SU-DHL-6 (cell line): ENCODE measurements at regions not wholly inside any gene's neighbourhood (a gene's known extent, or its start where the extent isn't known, plus 50 kb on each side); places are given as distances from the start of the nearest gene placed in this dataset.

ENCODE experiments used
- H2AFZ ChIP-seq: fragments of 200-600 bp; sonication (generic); 2 replicates; pipeline ENCODE4 v1.6.1; 2014; ENCODE audit warnings: low read depth, mild to moderate bottlenecking, moderate library complexity, mixed read lengths, antibody characterized with exemption, low read length; ENCODE audit not compliant: severe bottlenecking
- H3F3A ChIP-seq: fragments of 200-600 bp; shearing (Covaris generic); 2 replicates; pipeline ENCODE4 v1.6.0; 2016; ENCODE audit warnings: antibody characterized with exemption, mild to moderate bottlenecking; ENCODE audit not compliant: insufficient read depth
- H3K27ac ChIP-seq: fragments of 200-600 bp; sonication (generic); 2 replicates; pipeline ENCODE4 v1.5.1; 2016; ENCODE audit warnings: low read depth, mild to moderate bottlenecking, low read length, moderate library complexity, mixed read lengths
- H3K27me3 ChIP-seq: fragments of 200-600 bp; sonication (generic), shearing (Covaris generic); 2 replicates; pipeline ENCODE4 v1.6.0; 2014; ENCODE audit warnings: mild to moderate bottlenecking, low read length
- H3K36me3 ChIP-seq: fragments of 200-600 bp; sonication (generic); 2 replicates; pipeline ENCODE4 v1.6.1; 2014; ENCODE audit warnings: mild to moderate bottlenecking, low read length, mixed read lengths
- H3K4me2 ChIP-seq: fragments of 300-600, 200-600 bp; shearing (Covaris generic), sonication (generic); 2 replicates; pipeline ENCODE4 v1.6.0; 2014; ENCODE audit warnings: low read length, low read depth, mild to moderate bottlenecking; ENCODE audit not compliant: poor library complexity, severe bottlenecking
- H3K4me3 ChIP-seq: fragments of 200-600 bp; sonication (generic); 2 replicates; pipeline ENCODE4 v1.5.1; 2014; ENCODE audit warnings: antibody characterized with exemption, low read length, mild to moderate bottlenecking, mixed read lengths; ENCODE audit not compliant: insufficient read depth, poor library complexity, severe bottlenecking
- H3K79me2 ChIP-seq: fragments of 200-600 bp; sonication (generic); 2 replicates; pipeline ENCODE4 v1.6.1; 2014; ENCODE audit warnings: mild to moderate bottlenecking, low read length, moderate library complexity; ENCODE audit not compliant: insufficient read depth
- H3K9ac ChIP-seq: fragments of 200-600 bp; sonication (generic); 2 replicates; pipeline ENCODE4 v1.7.0; 2014; ENCODE audit warnings: mild to moderate bottlenecking, low read length
- H3K9me2 ChIP-seq: fragments of 200-600 bp; sonication (generic); replicated peaks from 2 replicates; pipeline ENCODE4 v1.6.1; 2014; ENCODE audit warnings: low read length; ENCODE audit not compliant: insufficient read depth
- H3K9me3 ChIP-seq: fragments of 200-600 bp; sonication (generic); 2 replicates; pipeline ENCODE4 v1.6.1; 2014; ENCODE audit warnings: low read length, mixed read lengths; ENCODE audit not compliant: insufficient read depth
- H4K20me1 ChIP-seq: fragments of 200-600 bp; sonication (generic); 2 replicates; pipeline ENCODE4 v1.6.1; 2014; ENCODE audit warnings: low read depth, mild to moderate bottlenecking, antibody characterized with exemption, low read length, moderate library complexity, mixed read lengths
- EZH2phosphoT487 ChIP-seq: fragments of 200-600 bp; sonication (generic), shearing (Covaris generic); conservative IDR thresholded peaks from 2 replicates; pipeline ENCODE4 v1.6.1; 2018; ENCODE audit warnings: mild to moderate bottlenecking, antibody characterized with exemption, low read length, moderate library complexity, mixed read lengths
- TF ChIP-seq, protein P1 (sequence below): fragments of 200-600 bp; sonication (generic); IDR thresholded peaks from one replicate; pipeline ENCODE4 v1.5.1; 2017; ENCODE audit warnings: antibody characterized with exemption, mild to moderate bottlenecking, low read length, moderate library complexity; ENCODE audit not compliant: insufficient read depth, poor library complexity, severe bottlenecking

DNA sequence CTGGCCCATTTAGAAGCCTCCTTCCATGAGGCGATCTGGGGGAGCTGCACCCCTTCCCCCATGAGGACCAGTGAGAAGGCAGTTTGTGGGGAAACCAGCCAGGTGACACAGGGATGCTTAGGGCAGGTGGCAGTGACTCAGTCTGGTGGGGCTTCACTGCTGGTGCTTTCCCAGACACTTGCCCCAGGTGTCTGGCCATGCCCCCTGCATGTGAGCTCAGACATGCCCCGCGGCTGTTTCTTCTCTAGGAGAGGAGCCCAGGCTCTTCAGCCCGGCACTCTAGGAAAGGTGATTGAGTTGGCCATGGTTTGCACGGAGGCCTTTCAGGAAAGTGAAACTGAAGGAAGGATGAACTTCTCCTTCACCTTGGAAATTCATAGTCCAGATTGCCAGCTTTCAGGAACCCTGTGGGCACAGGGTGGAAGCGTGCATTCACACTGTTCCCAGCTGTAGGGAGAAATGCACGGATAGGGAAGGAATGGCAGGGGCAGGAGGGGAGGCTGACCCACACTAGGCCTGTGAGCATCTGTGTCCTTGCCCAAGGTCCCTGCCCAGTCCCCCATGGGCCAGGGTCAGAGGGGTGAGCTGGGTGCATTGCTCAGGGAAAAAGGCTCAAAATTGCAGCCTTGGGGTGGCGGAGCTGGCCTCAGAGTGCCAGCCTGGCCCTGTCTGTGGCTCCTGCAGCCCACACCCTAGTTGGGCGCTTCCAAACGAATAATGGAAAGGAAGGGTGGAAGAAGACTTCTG is 359.1 kb downstream of the GLRX3 start:
- Histone ChIP-seq H3K79me2 (no peaks in the 10 kb centered on the region), H3K27ac (no peak overlapping the region), H3F3A (no peaks in the 10 kb centered on the region), H3K9me2 (no peaks in the 10 kb centered on the region), H3K4me3 (no peak overlapping the region), H4K20me1 (no peaks in the 10 kb centered on the region), H2AFZ (no peak overlapping the region), H3K36me3 (no peaks in the 10 kb centered on the region), H3K27me3 (no peaks in the 10 kb centered on the region), H3K4me2 (no peak overlapping the region), H3K9ac (no peak overlapping the region), H3K9me3 (no peaks in the 10 kb centered on the region)
- no peak for TF ChIP-seq EZH2phosphoT487
- TF ChIP-seq, protein P1, sequence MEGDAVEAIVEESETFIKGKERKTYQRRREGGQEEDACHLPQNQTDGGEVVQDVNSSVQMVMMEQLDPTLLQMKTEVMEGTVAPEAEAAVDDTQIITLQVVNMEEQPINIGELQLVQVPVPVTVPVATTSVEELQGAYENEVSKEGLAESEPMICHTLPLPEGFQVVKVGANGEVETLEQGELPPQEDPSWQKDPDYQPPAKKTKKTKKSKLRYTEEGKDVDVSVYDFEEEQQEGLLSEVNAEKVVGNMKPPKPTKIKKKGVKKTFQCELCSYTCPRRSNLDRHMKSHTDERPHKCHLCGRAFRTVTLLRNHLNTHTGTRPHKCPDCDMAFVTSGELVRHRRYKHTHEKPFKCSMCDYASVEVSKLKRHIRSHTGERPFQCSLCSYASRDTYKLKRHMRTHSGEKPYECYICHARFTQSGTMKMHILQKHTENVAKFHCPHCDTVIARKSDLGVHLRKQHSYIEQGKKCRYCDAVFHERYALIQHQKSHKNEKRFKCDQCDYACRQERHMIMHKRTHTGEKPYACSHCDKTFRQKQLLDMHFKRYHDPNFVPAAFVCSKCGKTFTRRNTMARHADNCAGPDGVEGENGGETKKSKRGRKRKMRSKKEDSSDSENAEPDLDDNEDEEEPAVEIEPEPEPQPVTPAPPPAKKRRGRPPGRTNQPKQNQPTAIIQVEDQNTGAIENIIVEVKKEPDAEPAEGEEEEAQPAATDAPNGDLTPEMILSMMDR: no peak

DNA sequence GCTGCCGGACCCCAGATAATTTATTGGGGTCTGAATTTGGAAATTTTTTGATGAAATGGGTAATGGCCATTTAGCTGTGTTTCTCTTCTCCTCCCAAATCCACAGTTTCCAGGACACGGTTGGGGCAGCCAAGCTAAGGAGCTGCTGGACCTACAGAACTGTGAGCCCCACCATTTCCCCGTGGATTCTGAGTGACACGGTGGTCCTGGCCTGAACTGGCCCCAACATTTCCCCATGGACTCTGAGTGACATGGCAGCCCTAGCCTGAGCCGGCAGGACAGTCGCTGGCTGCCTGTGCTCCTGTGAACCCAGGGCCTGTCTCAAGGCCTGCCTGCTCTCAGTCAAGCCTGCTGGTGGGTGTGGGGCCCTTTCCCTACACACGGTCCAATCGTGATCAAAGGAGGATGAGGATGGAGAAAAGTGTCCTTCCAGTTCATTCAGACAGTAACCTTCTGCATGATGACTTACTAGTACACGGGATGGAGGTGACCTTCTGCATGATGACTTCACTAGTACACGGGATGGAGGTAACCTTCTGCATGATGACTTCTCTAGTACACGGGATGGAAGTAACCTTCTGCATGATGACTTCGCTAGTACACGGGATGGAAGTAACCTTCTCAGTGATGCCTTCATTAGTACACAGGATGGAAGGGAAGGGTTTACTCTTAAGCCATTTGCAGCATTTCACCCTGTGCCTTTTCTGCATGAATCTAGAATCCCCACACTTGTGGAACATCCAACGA is 359.9 kb downstream of the GLRX3 start:
- H3K4me2 ChIP-seq: no peak overlapping the region
- H3K79me2 ChIP-seq: no peaks in the 10 kb centered on the region
- no peak overlapping the region for H2AFZ ChIP-seq
- no peaks in the 10 kb centered on the region for H3K27me3 ChIP-seq
- no peaks in the 10 kb centered on the region for H3K9me3 ChIP-seq
- H3K4me3 ChIP-seq: no peak overlapping the region
- no peak overlapping the region for H3K9ac ChIP-seq
- no peak overlapping the region for H3K27ac ChIP-seq
- H3F3A ChIP-seq: no peaks in the 10 kb centered on the region
- H3K9me2 ChIP-seq: no peaks in the 10 kb centered on the region
- H3K36me3 ChIP-seq: no peaks in the 10 kb centered on the region
- no peaks in the 10 kb centered on the region for H4K20me1 ChIP-seq
- no peak for TF ChIP-seq EZH2phosphoT487
- TF ChIP-seq, protein P1: no peak

DNA sequence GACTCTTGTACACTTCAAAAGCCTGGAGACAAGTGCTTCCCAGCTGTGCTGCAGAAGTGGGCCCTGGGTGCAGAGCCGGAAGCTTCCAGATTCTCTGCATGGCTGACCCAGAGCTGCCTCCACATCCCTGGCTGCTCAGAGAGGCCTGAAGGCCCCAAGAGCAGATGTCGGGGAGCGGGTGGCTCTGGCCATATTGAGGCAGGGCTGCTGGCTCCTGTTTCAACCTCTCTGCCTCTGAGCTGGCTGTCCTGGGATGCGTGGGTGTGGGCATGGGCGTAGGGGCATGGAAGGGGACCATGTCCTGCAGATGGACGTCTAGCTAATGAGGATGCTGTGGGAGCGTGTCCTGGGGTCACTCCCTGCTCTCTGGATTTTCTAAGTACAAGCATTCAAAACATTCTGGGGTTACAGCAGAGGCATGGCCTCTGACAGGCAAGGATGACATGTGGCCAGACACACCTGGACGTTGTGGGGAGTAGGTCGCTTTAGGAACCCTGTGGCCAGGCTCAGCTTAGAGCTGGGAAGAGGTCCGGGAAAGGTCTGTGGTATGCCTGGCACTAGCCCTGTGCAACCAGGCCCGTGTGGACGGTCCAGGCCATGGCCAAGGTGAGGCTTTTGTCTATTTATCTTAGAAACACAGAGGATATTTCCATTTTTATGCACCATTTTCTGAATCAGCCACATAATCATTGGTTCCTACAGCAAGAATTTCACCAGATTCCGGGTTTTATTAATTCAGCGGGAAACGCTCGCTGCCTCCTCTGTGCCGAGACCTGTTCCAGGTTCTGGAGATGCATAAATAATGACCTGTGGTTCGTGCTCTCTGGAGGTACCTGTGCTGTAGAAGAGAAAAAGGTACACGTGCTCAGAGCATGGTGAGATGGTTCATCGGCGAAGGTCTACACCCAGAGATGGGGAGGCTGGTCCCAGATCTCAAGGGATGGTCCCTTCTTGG is 361.1 kb downstream of the GLRX3 start:
- Histone ChIP-seq H4K20me1 (no peaks in the 10 kb centered on the region), H3K9me2 (no peaks in the 10 kb centered on the region), H3K27ac (no peak overlapping the region), H3K36me3 (no peaks in the 10 kb centered on the region), H3K9ac (no peak overlapping the region), H3F3A (no peaks in the 10 kb centered on the region), H3K4me2 (no peak overlapping the region), H2AFZ (no peak overlapping the region), H3K27me3 (no peaks in the 10 kb centered on the region), H3K79me2 (no peaks in the 10 kb centered on the region), H3K4me3 (no peak overlapping the region), H3K9me3 (no peaks in the 10 kb centered on the region)
- TF ChIP-seq EZH2phosphoT487: no peak
- TF ChIP-seq, protein P1: no peak
